ENCODE measurements at regions not wholly inside any gene's neighbourhood (a gene's known extent, or its start where the extent isn't known, plus 50 kb on each side); places are given as distances from the start of the nearest gene placed in this dataset.

DNA sequence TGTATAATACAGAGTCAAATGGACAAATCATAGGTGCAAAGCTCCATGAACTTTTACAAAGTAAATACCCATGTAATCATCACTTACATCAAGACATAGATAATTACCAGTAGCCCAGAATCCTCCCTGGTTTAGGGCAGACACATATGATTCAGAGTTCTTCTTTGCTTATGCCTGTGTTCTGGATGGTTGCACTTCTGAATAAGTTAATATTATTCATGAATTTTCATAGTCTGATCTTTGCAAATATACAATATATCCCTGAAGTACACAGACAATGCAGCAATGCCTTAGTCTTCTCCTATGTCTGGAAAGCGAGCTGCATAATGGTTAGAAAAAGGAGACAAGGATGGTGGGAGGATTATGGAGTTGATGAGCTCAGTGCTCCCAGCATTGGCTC, 122.4 kb upstream of the PLXNA2 start:
- no peak overlapping the region for H3K9ac ChIP-seq (ENCODE audit: low read length in 3 of 3)
- TF ChIP-seq CTCF (IDR thresholded peaks at IDR 0.05; ENCODE audit: borderline replicate concordance, extremely low read depth, insufficient read depth): no peak
- no peaks in the 10 kb centered on the region for H3K27me3 ChIP-seq (ENCODE audit: control insufficient read depth, insufficient read depth, low read length)
- no peaks in the 10 kb centered on the region for H3K4me1 ChIP-seq (ENCODE audit: control insufficient read depth in 2 of 3, insufficient read depth in 2 of 3, low read depth in 1 of 3, low read length in 3 of 3)
- FAIRE-seq: no peak
- H3K27ac ChIP-seq (ENCODE audit: low read depth in 2 of 2, low read length in 2 of 2): no peak overlapping the region
- no peaks in the 10 kb centered on the region for H3K36me3 ChIP-seq (ENCODE audit: control insufficient read depth in 2 of 3, insufficient read depth in 3 of 3, low read length in 3 of 3)
- no peaks in the 10 kb centered on the region for H3K9me3 ChIP-seq (ENCODE audit: control insufficient read depth in 2 of 3, insufficient read depth in 1 of 3, low read length in 3 of 3)
- intact Hi-C loops (cut with DNase I): no loop called here
- H3K4me3 ChIP-seq (ENCODE audit: low read length in 3 of 3): no peak overlapping the region
- no peak for DNase-seq

- FAIRE-seq (no peak), DNase-seq (no peak)
- no peaks in the 10 kb centered on the region for H3K9me3 ChIP-seq (ENCODE audit: control insufficient read depth in 2 of 3, insufficient read depth in 1 of 3, low read length in 3 of 3)
- H3K27ac ChIP-seq (ENCODE audit: low read depth in 2 of 2, low read length in 2 of 2): no peak overlapping the region
- no peak overlapping the region for H3K9ac ChIP-seq (ENCODE audit: low read length in 3 of 3)
- H3K27me3 ChIP-seq (ENCODE audit: control insufficient read depth, insufficient read depth, low read length): no peaks in the 10 kb centered on the region
- H3K4me3 ChIP-seq (ENCODE audit: low read length in 3 of 3): no peak overlapping the region
- no peak for TF ChIP-seq CTCF (IDR thresholded peaks at IDR 0.05; ENCODE audit: borderline replicate concordance, extremely low read depth, insufficient read depth)
- H3K36me3 ChIP-seq (ENCODE audit: control insufficient read depth in 2 of 3, insufficient read depth in 3 of 3, low read length in 3 of 3): no peaks in the 10 kb centered on the region
- intact Hi-C loops (cut with DNase I): no loop called here
- H3K4me1 ChIP-seq (ENCODE audit: control insufficient read depth in 2 of 3, insufficient read depth in 2 of 3, low read depth in 1 of 3, low read length in 3 of 3): no peaks in the 10 kb centered on the region
These were observed 124.9 kb upstream of the PLXNA2 start for GRCh38 chr1:208369045-208369444.

DNA sequence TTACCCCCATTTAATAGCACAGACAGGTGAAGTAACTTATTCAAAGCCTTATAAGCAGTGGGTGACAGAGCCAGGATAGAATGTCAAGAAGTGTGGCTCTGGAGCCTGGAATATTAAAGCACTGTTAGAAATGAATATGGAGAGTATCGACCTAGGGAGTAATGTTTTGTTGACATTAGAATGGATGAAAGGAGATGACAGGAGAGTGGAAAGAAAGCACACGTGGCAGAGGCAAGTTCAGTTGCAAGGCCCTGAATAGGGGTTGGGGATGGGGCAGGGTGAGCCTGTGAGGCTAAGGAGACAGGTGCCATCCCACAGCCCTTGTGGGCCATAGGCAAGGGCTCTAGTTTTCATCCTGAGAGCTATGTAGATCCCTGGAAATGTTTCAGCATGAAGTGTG, 125.5 kb upstream of the PLXNA2 start:
- intact Hi-C loops (cut with DNase I): no loop called here
- no peak for TF ChIP-seq CTCF (IDR thresholded peaks at IDR 0.05; ENCODE audit: borderline replicate concordance, extremely low read depth, insufficient read depth)
- no peaks in the 10 kb centered on the region for H3K36me3 ChIP-seq (ENCODE audit: control insufficient read depth in 2 of 3, insufficient read depth in 3 of 3, low read length in 3 of 3)
- no peaks in the 10 kb centered on the region for H3K9me3 ChIP-seq (ENCODE audit: control insufficient read depth in 2 of 3, insufficient read depth in 1 of 3, low read length in 3 of 3)
- FAIRE-seq (no peak), DNase-seq (no peak)
- H3K4me1 ChIP-seq (ENCODE audit: control insufficient read depth in 2 of 3, insufficient read depth in 2 of 3, low read depth in 1 of 3, low read length in 3 of 3): no peaks in the 10 kb centered on the region
- no peak overlapping the region for H3K4me3 ChIP-seq (ENCODE audit: low read length in 3 of 3)
- no peak overlapping the region for H3K9ac ChIP-seq (ENCODE audit: low read length in 3 of 3)
- H3K27me3 ChIP-seq (ENCODE audit: control insufficient read depth, insufficient read depth, low read length): no peaks in the 10 kb centered on the region
- H3K27ac ChIP-seq (ENCODE audit: low read depth in 2 of 2, low read length in 2 of 2): no peak overlapping the region

DNA sequence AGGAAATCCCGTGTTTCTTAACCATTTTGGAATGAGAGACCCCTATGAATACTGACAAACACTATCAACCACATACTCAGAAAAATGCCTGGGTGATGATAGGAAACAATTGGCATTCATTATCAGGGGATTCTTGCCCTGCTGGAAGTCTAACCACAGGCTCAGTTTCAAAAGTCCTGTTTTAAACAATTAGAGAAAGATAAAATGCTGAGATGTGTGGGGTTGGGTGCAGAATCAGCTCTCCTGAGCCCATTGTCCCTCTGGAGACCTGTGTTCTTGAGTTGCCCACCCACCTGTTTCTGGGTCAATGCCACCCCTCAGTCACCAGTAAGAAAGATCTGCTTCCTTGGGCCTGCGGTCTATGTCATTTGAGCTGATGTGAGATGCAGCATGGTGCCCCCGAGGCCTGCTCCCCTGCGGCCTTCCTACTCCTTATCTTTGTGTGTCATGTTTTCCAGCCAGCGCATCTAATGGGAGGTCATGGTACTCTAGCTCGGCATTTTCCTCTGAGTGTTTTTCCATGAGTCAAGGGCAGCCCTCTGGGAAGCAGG, 130.3 kb upstream of the PLXNA2 start:
- Histone ChIP-seq H3K4me1 (ENCODE audit: control insufficient read depth in 2 of 3, insufficient read depth in 2 of 3, low read depth in 1 of 3, low read length in 3 of 3) (peaks cover 0 to 3% (median 0%) of the 10 kb centered on the region in 3 donors), H3K9ac (ENCODE audit: low read length in 3 of 3) (no peak overlapping the region), H3K36me3 (ENCODE audit: control insufficient read depth in 2 of 3, insufficient read depth in 3 of 3, low read length in 3 of 3) (no peaks in the 10 kb centered on the region), H3K4me3 (ENCODE audit: low read length in 3 of 3) (no peak overlapping the region), H3K27ac (ENCODE audit: low read depth in 2 of 2, low read length in 2 of 2) (no peak overlapping the region), H3K9me3 (ENCODE audit: control insufficient read depth in 2 of 3, insufficient read depth in 1 of 3, low read length in 3 of 3) (no peaks in the 10 kb centered on the region), H3K27me3 (ENCODE audit: control insufficient read depth, insufficient read depth, low read length) (no peaks in the 10 kb centered on the region)
- DNase-seq: no peak
- no peak for FAIRE-seq
- intact Hi-C loops (cut with DNase I): no loop called here
- no peak for TF ChIP-seq CTCF (IDR thresholded peaks at IDR 0.05; ENCODE audit: borderline replicate concordance, extremely low read depth, insufficient read depth)
